Stimulated activated memory B cell treated with anti-CD40 and anti-IgM and Interleukin-4, amounts not matched to agents 10 μg/mL and 1 μg/mL and 100 μg/mL, for 72 hours (primary cell): ENCODE measurements at regions not wholly inside any gene's neighbourhood (a gene's known extent, or its start where the extent isn't known, plus 50 kb on each side); places are given as distances from the start of the nearest gene placed in this dataset.

Experiments
- ATAC-seq: fragments of 150-1000 bp; cut with Tn5 transposase; 2 replicates; pipeline ENCODE4 v1.10.0; 2021
- H3K27ac Mint-ChIP-seq: one replicate; pipeline ENCODE4 v1.8.0; 2022; ENCODE audit warnings: mild to moderate bottlenecking, mixed read lengths
- H3K27me3 Mint-ChIP-seq: one replicate; pipeline ENCODE4 v1.8.0; 2022; ENCODE audit warnings: mixed read lengths
- H3K36me3 Mint-ChIP-seq: one replicate; pipeline ENCODE4 v1.8.0; 2022; ENCODE audit warnings: mixed read lengths
- H3K4me1 Mint-ChIP-seq: one replicate; pipeline ENCODE4 v1.8.0; 2022; ENCODE audit warnings: mixed read lengths
- H3K4me3 Mint-ChIP-seq: one replicate; pipeline ENCODE4 v1.8.0; 2022; ENCODE audit warnings: mild to moderate bottlenecking, moderate library complexity, mixed read lengths
- H3K9me3 Mint-ChIP-seq: one replicate; pipeline ENCODE4 v1.8.0; 2022; ENCODE audit warnings: mixed read lengths

DNA sequence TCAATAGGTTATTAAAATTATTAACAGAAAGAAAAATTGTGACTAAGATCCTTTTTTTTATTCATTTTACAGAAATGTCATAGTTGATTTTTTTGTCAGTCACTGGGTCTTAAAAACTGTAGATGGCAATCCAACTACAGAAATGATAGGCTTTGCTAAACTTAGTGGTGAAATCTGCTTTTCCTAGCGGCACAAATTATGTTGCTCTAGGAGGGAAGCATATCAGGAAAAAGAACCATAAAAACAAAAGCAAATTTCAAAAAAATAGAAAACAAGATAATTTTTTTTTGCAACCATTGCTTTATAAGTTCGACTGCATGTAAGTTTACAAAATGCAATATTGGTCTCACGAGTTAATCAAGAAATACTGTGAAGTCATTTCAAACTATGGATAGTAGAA lies 443.5 kb upstream of the IGFBP7 start:
- no peaks in the 10 kb centered on the region for H3K36me3 Mint-ChIP-seq
- H3K4me1 Mint-ChIP-seq: no peaks in the 10 kb centered on the region
- H3K4me3 Mint-ChIP-seq: no peak overlapping the region
- no peak for ATAC-seq
- H3K9me3 Mint-ChIP-seq: peaks cover 2% of the 10 kb centered on the region
- no peaks in the 10 kb centered on the region for H3K27me3 Mint-ChIP-seq
- H3K27ac Mint-ChIP-seq: no peak overlapping the region

DNA sequence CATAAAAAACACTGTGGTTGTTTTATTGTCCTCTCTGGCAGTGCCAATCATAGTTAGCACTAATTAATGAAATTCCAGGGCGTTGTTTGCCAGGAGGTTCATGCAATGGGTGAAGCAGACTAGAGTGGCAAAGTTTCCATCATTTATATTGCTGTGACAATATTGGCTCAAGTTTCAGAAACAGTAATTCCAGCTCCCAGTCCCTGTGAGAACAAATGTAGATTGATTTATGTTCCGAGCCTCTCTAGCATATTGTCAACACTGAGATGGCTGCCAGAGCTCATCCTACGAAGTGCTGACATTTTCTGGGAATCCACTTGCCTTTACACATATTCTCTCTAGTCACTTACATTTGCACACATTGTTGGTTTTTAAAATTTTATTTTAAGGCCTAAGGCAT lies 440.0 kb upstream of the IGFBP7 start:
- H3K27ac Mint-ChIP-seq: no peak overlapping the region
- peaks cover 2% of the 10 kb centered on the region for H3K9me3 Mint-ChIP-seq
- no peak for ATAC-seq
- H3K4me1 Mint-ChIP-seq: no peaks in the 10 kb centered on the region
- H3K36me3 Mint-ChIP-seq: no peaks in the 10 kb centered on the region
- no peak overlapping the region for H3K4me3 Mint-ChIP-seq
- H3K27me3 Mint-ChIP-seq: no peaks in the 10 kb centered on the region

DNA sequence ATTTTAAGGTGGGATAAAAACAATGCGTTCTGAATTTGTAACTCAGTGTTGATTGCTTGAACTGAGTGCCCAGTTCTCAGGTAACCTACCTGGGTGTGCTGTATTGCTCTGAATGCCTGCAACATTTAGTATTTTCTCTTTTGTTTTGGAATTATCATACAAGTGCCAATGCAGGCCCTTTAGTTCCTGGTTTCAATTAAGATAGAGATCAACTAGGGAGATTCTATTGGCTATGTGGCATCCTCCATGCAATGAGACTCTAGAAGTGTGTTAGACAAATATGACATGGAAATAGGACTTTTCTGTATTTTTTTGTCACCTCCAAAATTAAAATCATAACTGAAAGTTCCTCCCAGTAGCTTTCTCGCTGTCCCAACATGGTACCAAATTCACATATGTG lies 438.7 kb upstream of the IGFBP7 start:
- Mint-ChIP-seq H3K27ac (no peak overlapping the region), H3K27me3 (no peaks in the 10 kb centered on the region), H3K36me3 (no peaks in the 10 kb centered on the region), H3K4me3 (no peak overlapping the region), H3K9me3 (no peaks in the 10 kb centered on the region), H3K4me1 (no peaks in the 10 kb centered on the region)
- ATAC-seq: no peak

DNA sequence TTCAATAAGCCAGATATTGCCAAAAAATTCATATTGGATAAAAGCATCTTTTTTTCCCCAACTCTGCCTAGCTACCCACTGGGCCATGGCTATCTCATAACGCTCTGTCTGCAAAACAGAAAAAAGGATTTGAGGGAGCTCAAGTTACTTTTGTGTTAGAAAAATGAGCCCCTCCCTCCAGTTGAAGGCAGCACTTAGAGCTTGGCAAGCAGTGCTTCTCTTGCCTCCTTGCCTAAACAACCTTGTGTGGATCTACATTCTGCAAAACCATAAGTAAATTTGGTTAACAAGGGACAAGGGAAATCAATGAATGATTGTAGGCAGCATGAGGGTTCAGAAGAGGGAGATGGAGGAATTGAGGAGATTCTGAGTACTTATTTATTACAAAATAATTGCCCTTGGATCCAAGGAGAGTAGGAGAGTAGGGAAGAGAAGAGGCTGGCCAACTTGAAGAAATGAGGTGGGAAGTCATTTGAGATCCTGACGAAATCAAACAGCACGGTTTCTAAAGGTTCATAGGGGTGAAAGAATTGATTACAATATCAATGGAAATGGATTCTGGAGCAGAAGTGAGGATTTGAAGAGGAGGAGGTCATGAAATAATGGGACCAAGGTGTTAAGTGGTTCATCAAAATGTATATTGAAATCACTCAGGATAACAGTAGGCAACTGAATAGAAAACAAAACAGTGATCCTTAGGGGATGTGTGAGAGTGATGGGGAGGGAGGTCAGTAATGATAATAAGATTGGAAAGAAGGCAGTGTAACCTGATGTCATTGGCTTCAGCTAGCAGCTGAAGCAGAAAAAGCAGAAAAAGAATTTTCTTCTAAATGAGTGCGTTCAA lies 434.8 kb upstream of the IGFBP7 start:
- H3K4me1 Mint-ChIP-seq: no peaks in the 10 kb centered on the region
- H3K9me3 Mint-ChIP-seq: no peaks in the 10 kb centered on the region
- ATAC-seq: no peak
- no peaks in the 10 kb centered on the region for H3K36me3 Mint-ChIP-seq
- H3K4me3 Mint-ChIP-seq: no peak overlapping the region
- H3K27ac Mint-ChIP-seq: no peak overlapping the region
- no peaks in the 10 kb centered on the region for H3K27me3 Mint-ChIP-seq

DNA sequence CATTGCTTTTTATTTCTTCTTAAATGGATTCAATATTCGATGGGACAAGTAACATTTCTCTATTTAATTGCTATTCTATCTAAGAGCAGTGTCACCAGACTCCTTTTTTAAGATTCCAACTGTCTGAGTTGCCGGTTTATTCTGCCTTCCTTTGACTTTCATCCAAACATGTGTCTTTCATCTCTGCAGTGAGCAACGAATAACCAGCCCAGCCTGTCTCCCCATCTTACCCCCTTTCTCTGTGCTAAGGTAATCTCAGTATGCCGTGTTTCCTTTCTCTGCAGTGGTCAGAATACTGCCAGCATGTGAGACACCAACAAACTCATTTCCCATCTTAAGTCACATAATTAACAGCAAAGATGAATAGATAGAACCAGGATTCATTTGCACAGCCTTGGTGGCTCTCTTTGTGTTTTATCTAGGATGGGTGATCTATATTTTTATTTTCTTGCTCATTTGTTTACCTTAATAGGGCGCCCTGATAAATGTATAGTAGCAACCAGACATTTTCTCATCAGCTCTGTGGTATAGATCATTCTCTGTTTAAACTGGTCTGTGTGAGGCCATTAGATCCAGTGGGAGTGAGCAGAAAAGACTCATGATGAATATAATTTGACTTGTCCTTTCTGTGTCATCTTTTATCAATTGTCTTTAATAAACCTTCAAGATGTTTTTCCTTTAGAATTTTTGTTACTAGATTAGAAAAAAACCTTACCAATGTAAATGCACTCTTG lies 394.8 kb upstream of the IGFBP7 start:
- Mint-ChIP-seq H3K4me1 (no peaks in the 10 kb centered on the region), H3K36me3 (no peaks in the 10 kb centered on the region), H3K27me3 (no peaks in the 10 kb centered on the region), H3K9me3 (no peaks in the 10 kb centered on the region), H3K27ac (no peak overlapping the region), H3K4me3 (no peak overlapping the region)
- no peak for ATAC-seq

DNA sequence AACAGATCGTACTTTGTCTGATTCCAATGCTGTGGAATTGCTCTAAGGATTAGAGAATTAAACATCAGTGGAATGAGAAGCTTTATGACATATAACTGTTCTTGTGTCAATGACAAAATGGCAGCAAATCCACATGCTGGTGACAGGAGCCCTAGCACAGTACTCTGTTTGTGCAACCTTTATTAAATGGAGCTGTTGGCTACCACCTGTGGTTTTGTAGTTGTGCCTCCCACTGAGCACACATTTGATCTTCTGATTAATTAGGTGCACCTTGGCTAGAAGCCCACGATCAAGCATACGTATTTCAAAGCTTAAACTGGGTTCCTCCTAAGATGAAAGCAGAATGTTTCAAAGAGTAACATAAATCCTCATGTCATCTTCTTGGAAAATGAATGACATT lies 394.0 kb upstream of the IGFBP7 start:
- H3K9me3 Mint-ChIP-seq: no peaks in the 10 kb centered on the region
- H3K27me3 Mint-ChIP-seq: no peaks in the 10 kb centered on the region
- ATAC-seq: no peak
- no peaks in the 10 kb centered on the region for H3K4me1 Mint-ChIP-seq
- no peaks in the 10 kb centered on the region for H3K36me3 Mint-ChIP-seq
- no peak overlapping the region for H3K27ac Mint-ChIP-seq
- H3K4me3 Mint-ChIP-seq: no peak overlapping the region

DNA sequence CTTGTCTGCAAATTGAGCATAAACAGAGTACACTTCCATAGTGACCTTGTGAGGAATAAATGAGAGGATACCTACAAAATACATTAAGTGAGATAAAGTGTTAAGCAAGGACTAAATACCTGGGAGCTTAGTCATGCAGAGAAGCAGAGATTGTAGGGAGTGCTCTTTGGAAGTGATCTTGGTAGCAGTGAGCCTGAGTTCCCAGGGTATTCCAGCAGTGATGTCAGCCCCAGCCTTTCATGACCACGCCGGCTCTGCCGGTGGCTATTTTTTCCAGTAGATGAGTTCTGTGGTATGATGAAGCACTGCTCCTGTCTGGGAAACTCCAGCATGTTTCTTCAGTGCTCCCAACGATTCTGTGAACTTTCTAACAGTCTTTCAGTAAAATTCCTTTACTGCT lies 391.5 kb upstream of the IGFBP7 start:
- no peak for ATAC-seq
- Mint-ChIP-seq H3K4me3 (no peak overlapping the region), H3K27ac (no peak overlapping the region), H3K36me3 (no peaks in the 10 kb centered on the region), H3K27me3 (no peaks in the 10 kb centered on the region), H3K4me1 (no peaks in the 10 kb centered on the region), H3K9me3 (no peaks in the 10 kb centered on the region)

DNA sequence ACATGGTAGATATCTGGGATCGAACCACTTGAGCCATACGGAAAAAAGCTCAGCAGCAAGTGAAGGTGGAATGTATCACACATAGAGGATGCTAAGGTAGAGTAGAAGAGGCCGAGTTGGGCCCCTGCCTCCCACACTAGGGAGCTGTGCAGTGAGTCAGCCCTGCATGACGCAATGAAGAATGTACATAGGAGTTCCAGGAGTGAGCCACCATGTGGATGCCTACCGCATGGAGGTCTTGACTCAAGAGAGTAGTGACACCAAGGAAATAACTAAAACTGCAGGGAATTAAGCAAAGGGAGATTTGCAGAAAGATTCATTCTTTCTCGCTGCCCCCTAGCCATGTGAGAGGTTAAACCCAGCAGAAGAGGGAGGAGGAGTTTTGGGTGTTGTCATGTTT lies 389.6 kb upstream of the IGFBP7 start:
- Mint-ChIP-seq H3K4me3 (no peak overlapping the region), H3K36me3 (no peaks in the 10 kb centered on the region), H3K4me1 (no peaks in the 10 kb centered on the region), H3K27ac (no peak overlapping the region), H3K27me3 (no peaks in the 10 kb centered on the region), H3K9me3 (no peaks in the 10 kb centered on the region)
- ATAC-seq: peak; percentile 50

DNA sequence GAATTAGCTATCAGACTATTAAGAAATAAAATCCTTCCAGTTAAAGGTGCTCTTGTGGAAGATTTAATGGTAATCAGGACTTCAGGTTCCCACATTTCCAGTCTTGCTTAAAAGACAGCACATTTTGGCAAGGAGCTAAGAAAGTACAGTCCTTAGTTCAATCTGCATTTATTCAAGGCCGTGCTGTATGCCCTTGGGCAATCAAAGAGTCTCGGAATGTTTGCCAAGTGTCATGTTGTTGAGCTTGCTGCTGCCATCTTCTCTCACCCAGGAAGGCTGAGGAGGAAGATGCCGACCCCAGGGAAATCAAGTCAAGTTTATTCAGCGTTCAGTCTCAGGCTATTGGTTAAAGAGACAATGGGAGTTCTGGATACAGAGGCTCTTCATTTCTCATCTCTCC lies 388.1 kb upstream of the IGFBP7 start:
- Mint-ChIP-seq H3K9me3 (peaks cover 3% of the 10 kb centered on the region), H3K27ac (no peak overlapping the region), H3K4me1 (no peaks in the 10 kb centered on the region), H3K27me3 (no peaks in the 10 kb centered on the region), H3K4me3 (no peak overlapping the region), H3K36me3 (no peaks in the 10 kb centered on the region)
- ATAC-seq: no peak

DNA sequence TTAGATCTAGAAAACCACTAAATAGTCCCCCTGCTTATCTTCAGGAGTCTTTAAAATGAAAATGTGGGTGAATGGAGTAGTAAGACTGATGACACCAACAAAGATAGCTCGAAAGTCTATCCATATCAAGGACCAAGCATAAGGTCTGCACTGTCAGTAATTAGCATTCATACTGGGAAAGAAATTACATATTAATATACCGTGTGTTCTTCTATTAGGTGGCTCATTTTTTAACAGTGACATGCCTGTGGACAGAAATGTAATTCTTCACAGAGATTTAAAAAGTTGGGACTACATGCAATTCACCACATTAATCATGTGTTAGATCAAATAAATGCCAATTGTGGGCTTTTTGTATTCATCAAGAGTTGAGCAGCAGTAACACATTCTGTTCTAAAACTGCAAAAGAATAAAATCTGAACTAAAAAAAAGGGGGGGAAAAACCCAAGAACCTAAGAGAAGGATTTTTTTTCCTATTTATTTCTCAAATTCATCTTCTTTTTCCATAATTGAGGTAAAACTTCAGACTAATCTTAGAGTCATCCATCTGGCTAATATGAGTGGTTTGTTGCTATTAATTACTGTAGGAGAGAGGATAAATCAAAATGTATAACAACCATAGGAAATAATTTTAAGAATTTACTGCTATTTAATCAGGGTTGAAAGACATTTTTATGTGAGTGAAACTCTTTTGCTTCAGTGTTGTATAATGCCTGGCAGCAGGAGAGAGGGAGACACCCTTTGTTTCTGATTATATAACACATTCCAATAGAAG lies 386.7 kb upstream of the IGFBP7 start:
- H3K9me3 Mint-ChIP-seq: peaks cover 3% of the 10 kb centered on the region
- no peaks in the 10 kb centered on the region for H3K27me3 Mint-ChIP-seq
- no peak overlapping the region for H3K4me3 Mint-ChIP-seq
- H3K4me1 Mint-ChIP-seq: no peaks in the 10 kb centered on the region
- H3K36me3 Mint-ChIP-seq: no peaks in the 10 kb centered on the region
- ATAC-seq: no peak
- no peak overlapping the region for H3K27ac Mint-ChIP-seq

DNA sequence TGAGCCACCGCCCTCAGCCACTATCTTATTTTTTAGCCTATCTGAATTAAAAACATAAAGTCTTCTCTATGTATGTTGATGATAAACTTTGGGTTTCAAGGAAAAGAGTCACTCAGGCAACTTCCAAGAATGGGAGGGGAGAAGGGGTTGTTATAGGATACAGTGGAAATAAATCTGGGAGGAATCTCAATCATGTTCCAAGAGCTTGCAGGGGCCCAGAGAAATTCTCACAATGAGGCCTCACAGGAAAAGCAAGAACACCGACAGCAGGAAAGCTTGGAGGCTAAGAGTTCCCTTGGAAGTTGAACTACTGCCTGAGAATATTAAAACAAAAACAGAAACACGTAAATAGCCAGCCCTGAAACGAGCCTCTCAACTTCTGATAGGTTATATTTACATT lies 384.6 kb upstream of the IGFBP7 start:
- Mint-ChIP-seq H3K27ac (no peak overlapping the region), H3K4me3 (no peak overlapping the region), H3K9me3 (peaks cover 6% of the 10 kb centered on the region), H3K27me3 (no peaks in the 10 kb centered on the region), H3K4me1 (no peaks in the 10 kb centered on the region), H3K36me3 (no peaks in the 10 kb centered on the region)
- ATAC-seq: no peak

DNA sequence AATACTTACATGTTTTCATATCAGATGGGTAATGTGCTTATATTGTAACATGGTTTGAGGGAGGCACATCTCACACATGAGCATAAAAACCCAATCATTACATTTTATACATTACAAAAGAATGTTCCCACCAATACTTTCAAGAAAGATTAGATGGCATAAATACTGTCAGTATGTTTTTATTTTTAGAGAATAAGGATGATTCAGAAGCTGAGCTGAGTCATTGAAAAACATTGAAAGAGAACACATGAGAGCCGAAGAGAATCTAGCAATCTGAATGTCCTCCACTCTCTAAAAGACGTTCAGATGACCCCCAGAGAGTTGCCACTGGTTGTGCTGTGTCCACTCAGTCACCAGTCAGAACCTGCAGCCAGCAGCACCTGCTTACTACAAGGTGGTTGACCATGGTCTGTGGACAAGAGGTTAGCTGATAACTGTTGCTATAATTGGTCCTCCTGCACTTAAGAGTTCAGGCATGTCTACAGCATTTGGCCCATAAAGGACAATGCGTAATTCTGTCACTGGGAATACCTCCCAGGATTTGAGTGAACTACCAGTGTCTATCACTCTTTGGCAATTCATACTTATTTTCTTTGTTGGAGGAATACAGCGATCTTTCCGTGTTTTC lies 382.2 kb upstream of the IGFBP7 start:
- no peak overlapping the region for H3K27ac Mint-ChIP-seq
- H3K36me3 Mint-ChIP-seq: no peaks in the 10 kb centered on the region
- no peaks in the 10 kb centered on the region for H3K4me1 Mint-ChIP-seq
- H3K4me3 Mint-ChIP-seq: no peak overlapping the region
- ATAC-seq: no peak
- no peaks in the 10 kb centered on the region for H3K27me3 Mint-ChIP-seq
- peaks cover 6% of the 10 kb centered on the region for H3K9me3 Mint-ChIP-seq

DNA sequence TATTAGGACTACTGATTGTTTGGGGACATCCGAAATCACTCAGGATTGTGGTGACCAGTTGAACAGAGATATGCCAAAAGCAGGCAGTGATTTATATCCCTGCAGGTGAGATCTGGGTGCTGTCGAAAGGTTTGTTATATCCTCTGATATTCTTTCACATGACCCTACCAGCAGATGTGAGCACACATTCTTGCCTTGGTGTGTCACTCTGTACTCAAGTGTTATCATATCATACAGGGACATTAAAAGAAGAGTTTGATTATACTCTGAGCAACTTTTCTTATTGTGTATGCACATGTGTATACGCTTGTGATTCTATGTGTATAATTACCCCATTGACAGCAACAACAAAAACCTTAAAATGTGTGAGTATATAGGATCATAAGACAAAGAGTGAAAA lies 381.2 kb upstream of the IGFBP7 start:
- H3K27me3 Mint-ChIP-seq: no peaks in the 10 kb centered on the region
- H3K36me3 Mint-ChIP-seq: no peaks in the 10 kb centered on the region
- H3K9me3 Mint-ChIP-seq: peaks cover 6% of the 10 kb centered on the region
- no peaks in the 10 kb centered on the region for H3K4me1 Mint-ChIP-seq
- H3K4me3 Mint-ChIP-seq: no peak overlapping the region
- no peak for ATAC-seq
- H3K27ac Mint-ChIP-seq: no peak overlapping the region

DNA sequence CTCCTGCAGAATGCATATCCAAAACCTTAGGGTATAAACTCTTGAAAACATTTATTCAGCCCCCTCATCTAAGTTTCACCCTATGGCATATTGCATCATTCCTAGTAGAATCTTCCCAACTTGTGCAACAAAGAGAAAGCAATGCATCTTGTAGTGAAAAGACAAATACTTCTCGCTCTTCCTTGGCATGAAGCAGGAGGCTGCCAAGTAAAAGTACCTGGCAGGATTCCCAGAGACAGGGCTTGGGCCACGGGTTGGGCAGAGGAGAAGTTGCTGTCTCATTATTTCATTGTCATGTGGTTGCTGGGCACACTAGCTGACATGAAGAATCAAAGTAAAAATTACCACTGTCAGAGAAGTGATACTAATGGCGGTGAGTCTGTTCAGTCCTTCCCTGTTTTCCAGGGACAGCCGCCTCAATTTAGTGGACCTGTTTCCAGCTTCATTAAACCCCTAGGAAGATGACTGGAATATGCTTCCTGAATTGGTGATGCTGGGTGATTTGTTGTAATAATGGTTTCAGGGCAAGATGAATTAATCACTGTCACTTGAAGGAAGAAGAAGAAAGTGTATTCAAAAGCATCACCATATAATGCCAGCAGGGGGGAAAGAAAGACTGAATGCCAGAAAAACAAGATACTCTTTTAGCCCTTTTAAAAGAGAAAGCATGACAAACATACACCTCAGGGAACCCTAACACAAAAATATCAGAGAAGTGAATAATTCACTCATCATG lies 380.5 kb upstream of the IGFBP7 start:
- Mint-ChIP-seq H3K4me3 (no peak overlapping the region), H3K4me1 (no peaks in the 10 kb centered on the region), H3K36me3 (no peaks in the 10 kb centered on the region), H3K9me3 (peaks cover 6% of the 10 kb centered on the region), H3K27ac (no peak overlapping the region), H3K27me3 (no peaks in the 10 kb centered on the region)
- ATAC-seq: no peak
